ENCODE measurements at regions not wholly inside any gene's neighbourhood (a gene's known extent, or its start where the extent isn't known, plus 50 kb on each side); places are given as distances from the start of the nearest gene placed in this dataset.

GRCh38 chr16:64534180-64534780, 587.6 kb downstream of the CDH11 start:
- Histone ChIP-seq H3K4me3 (replicated peaks; ENCODE audit: insufficient read depth, low read length) (no peak overlapping the region), H3K27ac (replicated peaks) (no peak overlapping the region), H3K27me3 (ENCODE audit: insufficient read depth, poor library complexity, severe bottlenecking) (no peaks in the 10 kb centered on the region)
- no peak for DNase-seq (ENCODE audit: low read depth in 1 of 2, low spot score in 1 of 2)
- TF ChIP-seq SPI1 (IDR thresholded peaks at IDR 0.05; ENCODE audit: borderline replicate concordance, low read depth) (no peak), GABPA (IDR thresholded peaks at IDR 0.05; ENCODE audit: low read depth) (no peak), POLR2AphosphoS5 (IDR thresholded peaks at IDR 0.05; ENCODE audit: low read depth) (no peak), CTCF (IDR thresholded peaks at IDR 0.05; ENCODE audit: insufficient read depth, low read length) (no peak)
- TF ChIP-seq, protein P1, sequence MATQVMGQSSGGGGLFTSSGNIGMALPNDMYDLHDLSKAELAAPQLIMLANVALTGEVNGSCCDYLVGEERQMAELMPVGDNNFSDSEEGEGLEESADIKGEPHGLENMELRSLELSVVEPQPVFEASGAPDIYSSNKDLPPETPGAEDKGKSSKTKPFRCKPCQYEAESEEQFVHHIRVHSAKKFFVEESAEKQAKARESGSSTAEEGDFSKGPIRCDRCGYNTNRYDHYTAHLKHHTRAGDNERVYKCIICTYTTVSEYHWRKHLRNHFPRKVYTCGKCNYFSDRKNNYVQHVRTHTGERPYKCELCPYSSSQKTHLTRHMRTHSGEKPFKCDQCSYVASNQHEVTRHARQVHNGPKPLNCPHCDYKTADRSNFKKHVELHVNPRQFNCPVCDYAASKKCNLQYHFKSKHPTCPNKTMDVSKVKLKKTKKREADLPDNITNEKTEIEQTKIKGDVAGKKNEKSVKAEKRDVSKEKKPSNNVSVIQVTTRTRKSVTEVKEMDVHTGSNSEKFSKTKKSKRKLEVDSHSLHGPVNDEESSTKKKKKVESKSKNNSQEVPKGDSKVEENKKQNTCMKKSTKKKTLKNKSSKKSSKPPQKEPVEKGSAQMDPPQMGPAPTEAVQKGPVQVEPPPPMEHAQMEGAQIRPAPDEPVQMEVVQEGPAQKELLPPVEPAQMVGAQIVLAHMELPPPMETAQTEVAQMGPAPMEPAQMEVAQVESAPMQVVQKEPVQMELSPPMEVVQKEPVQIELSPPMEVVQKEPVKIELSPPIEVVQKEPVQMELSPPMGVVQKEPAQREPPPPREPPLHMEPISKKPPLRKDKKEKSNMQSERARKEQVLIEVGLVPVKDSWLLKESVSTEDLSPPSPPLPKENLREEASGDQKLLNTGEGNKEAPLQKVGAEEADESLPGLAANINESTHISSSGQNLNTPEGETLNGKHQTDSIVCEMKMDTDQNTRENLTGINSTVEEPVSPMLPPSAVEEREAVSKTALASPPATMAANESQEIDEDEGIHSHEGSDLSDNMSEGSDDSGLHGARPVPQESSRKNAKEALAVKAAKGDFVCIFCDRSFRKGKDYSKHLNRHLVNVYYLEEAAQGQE (IDR thresholded peaks at IDR 0.05; ENCODE audit: insufficient replicate concordance, low read depth), result no peak

- TF ChIP-seq SPI1 (IDR thresholded peaks at IDR 0.05; ENCODE audit: borderline replicate concordance, low read depth), result no peak
- TF ChIP-seq, protein P1 (IDR thresholded peaks at IDR 0.05; ENCODE audit: insufficient replicate concordance, low read depth), result no peak
- TF ChIP-seq CTCF (IDR thresholded peaks at IDR 0.05; ENCODE audit: insufficient read depth, low read length), result no peak
- TF ChIP-seq GABPA (IDR thresholded peaks at IDR 0.05; ENCODE audit: low read depth), result no peak
- no peak for TF ChIP-seq POLR2AphosphoS5 (IDR thresholded peaks at IDR 0.05; ENCODE audit: low read depth)
- Histone ChIP-seq H3K4me3 (replicated peaks; ENCODE audit: insufficient read depth, low read length) (no peak overlapping the region), H3K27me3 (ENCODE audit: insufficient read depth, poor library complexity, severe bottlenecking) (no peaks in the 10 kb centered on the region), H3K27ac (replicated peaks) (no peak overlapping the region)
- DNase-seq (ENCODE audit: low read depth in 1 of 2, low spot score in 1 of 2), result no peak
Measured at GRCh38 chr16:64532691-64533090, 589.2 kb downstream of the CDH11 start.

- no peak for DNase-seq (ENCODE audit: low read depth in 1 of 2, low spot score in 1 of 2)
- TF ChIP-seq, protein P1 (IDR thresholded peaks at IDR 0.05; ENCODE audit: insufficient replicate concordance, low read depth), result no peak
- H3K27me3 ChIP-seq (ENCODE audit: insufficient read depth, poor library complexity, severe bottlenecking), result no peaks in the 10 kb centered on the region
- no peak overlapping the region for H3K27ac ChIP-seq (replicated peaks)
- H3K4me3 ChIP-seq (replicated peaks; ENCODE audit: insufficient read depth, low read length), result no peak overlapping the region
Measured at GRCh38 chr16:64532117-64532516, 589.7 kb downstream of the CDH11 start.

All from HL-60 (cell line).